Left ventricle myocardium inferior (tissue), 1 donor: ENCODE measurements at regions not wholly inside any gene's neighbourhood (a gene's known extent, or its start where the extent isn't known, plus 50 kb on each side); places are given as distances from the start of the nearest gene placed in this dataset.
"Not testable (repeated sequence)": the region's sequence is repeated elsewhere in the genome, so short reads cannot be mapped to it uniquely, and the experiment has no call there.

ENCODE experiments used
- DNase-seq: peaks from one replicate; pipeline ENCODE4 v3.0.0-alpha.2; 2020
- H3K27ac ChIP-seq: fragments of 200-600 bp; replicated peaks from 2 replicates; pipeline ENCODE4 v1.8.0; 2021
- H3K27me3 ChIP-seq: fragments of 200-600 bp; 2 replicates; pipeline ENCODE4 v1.8.0; 2021; ENCODE audit warnings: low read depth
- H3K36me3 ChIP-seq: fragments of 200-600 bp; 2 replicates; pipeline ENCODE4 v1.8.0; 2021
- H3K4me1 ChIP-seq: fragments of 200-600 bp; 2 replicates; pipeline ENCODE4 v1.8.0; 2021
- H3K4me3 ChIP-seq: fragments of 200-600 bp; 2 replicates; pipeline ENCODE4 v1.8.0; 2021; ENCODE audit warnings: mild to moderate bottlenecking, moderate library complexity
- H3K9me3 ChIP-seq: fragments of 200-600 bp; replicated peaks from 2 replicates; pipeline ENCODE4 v1.8.0; 2021
- CTCF ChIP-seq: fragments of 200-600 bp; IDR thresholded peaks from 2 replicates; pipeline ENCODE4 v1.8.0; 2021; ENCODE audit warnings: antibody characterized with exemption, mild to moderate bottlenecking, borderline replicate concordance
- intact Hi-C: fragments of 100-400 bp; cut with micrococcal nuclease; formaldehyde crosslinking; loops from one replicate; pipeline ENCODE4 v1.11.0; 2022
- donor health status: DM: no; HTN: yes; CAD: no; lungs with severe emphysema.

DNA sequence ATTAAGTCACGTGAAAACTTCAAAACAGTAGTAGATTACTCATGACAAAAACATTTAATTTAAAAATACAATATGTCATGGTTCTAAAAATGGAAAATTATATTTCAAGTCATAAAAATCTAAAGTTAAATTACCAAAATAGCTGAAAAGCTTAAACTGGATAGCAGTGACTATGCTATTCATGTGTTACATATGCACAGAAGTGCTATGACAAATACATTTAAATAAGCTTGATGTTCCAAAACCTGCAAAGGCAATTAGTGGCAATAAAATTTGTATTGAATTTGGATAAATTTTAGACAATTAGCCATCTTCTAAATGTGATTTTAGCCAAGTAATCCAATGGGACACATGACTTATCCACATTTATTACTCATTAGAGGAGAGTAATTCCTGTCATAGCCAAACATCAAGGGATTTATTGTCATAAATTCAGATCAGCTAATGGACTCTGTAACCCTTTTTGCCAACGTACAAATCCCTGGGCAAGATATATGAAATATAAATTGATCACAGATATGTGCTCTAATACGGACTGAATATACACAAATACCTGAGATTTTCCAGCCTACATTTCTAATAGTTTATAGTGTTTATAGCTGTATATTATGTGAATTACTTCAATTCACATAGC lies 419.4 kb downstream of the ISL1 start:
- no peak for DNase-seq
- no peaks in the 10 kb centered on the region for H3K36me3 ChIP-seq
- no peak overlapping the region for H3K27ac ChIP-seq
- no peaks in the 10 kb centered on the region for H3K27me3 ChIP-seq
- no peak overlapping the region for H3K4me3 ChIP-seq
- no peaks in the 10 kb centered on the region for H3K4me1 ChIP-seq
- intact Hi-C loops = no loop called here
- no peaks in the 10 kb centered on the region for H3K9me3 ChIP-seq
- TF ChIP-seq CTCF = no peak

DNA sequence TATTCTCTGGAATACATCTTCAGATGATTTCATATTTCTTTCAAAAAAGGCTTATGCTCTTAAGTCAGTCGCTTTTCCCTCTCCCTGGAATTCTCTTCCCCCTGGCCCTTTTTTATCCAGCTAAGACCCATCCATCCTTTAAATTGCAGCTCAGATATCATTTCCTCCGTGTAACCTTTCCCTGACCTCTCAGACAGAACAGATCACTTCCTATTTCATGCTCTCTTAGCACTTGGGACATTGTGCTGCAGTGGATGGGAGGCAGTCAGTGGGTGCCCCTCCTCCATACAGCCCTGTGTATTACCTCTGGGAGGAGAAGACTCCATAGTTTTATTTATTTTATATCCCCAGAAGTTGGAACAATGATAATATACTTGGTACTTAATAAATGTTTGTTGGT lies 423.4 kb downstream of the ISL1 start:
- DNase-seq = no peak
- TF ChIP-seq CTCF = no peak
- Histone ChIP-seq H3K4me1 (no peaks in the 10 kb centered on the region), H3K27ac (no peak overlapping the region), H3K27me3 (no peaks in the 10 kb centered on the region), H3K9me3 (no peaks in the 10 kb centered on the region), H3K4me3 (no peak overlapping the region), H3K36me3 (no peaks in the 10 kb centered on the region)
- intact Hi-C loops = no loop called here

DNA sequence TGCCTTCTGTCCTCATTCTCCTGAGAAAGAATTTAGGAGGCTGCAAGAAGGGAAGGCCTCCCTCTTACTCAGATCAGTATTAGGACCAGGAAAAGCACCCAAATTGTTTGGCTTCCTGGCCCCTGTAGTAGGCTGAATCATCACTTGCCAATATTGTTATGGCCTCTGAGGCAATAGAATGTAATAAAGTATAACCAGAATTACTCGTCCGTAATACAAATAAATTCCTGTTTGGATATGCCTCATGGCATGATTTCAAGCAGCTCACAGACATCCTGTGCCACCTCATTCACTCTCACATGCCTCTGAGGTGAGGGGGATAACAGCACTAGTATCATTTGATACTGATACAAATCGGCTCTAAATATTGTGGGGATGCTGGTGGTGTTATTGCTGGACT lies 427.3 kb downstream of the ISL1 start:
- DNase-seq = no peak
- Histone ChIP-seq H3K27ac (no peak overlapping the region), H3K4me3 (no peak overlapping the region), H3K4me1 (no peaks in the 10 kb centered on the region), H3K36me3 (no peaks in the 10 kb centered on the region), H3K9me3 (no peaks in the 10 kb centered on the region), H3K27me3 (no peaks in the 10 kb centered on the region)
- intact Hi-C loops = no loop called here
- TF ChIP-seq CTCF = no peak

GRCh38 chr5:51811883-51812471 lies 428.7 kb downstream of the ISL1 start:
- intact Hi-C loops = no loop called here
- Histone ChIP-seq H3K4me1 (no peaks in the 10 kb centered on the region), H3K4me3 (no peak overlapping the region), H3K9me3 (no peaks in the 10 kb centered on the region), H3K27me3 (no peaks in the 10 kb centered on the region), H3K27ac (no peak overlapping the region), H3K36me3 (no peaks in the 10 kb centered on the region)
- TF ChIP-seq CTCF = no peak
- no peak for DNase-seq

- H3K36me3 ChIP-seq, H3K4me1 ChIP-seq, H3K27ac ChIP-seq, H3K27me3 ChIP-seq, H3K4me3 ChIP-seq, intact Hi-C loops, DNase-seq, H3K9me3 ChIP-seq: not testable (repeated sequence)
These were observed 431.6 kb downstream of the ISL1 start for GRCh38 chr5:51814817-51815216.

- no peak for TF ChIP-seq CTCF
- no peak for DNase-seq
- H3K4me3 ChIP-seq = no peak overlapping the region
- H3K27ac ChIP-seq = no peak overlapping the region
- intact Hi-C loops = no loop called here
- no peaks in the 10 kb centered on the region for H3K27me3 ChIP-seq
- H3K36me3 ChIP-seq = no peaks in the 10 kb centered on the region
- no peaks in the 10 kb centered on the region for H3K9me3 ChIP-seq
- no peaks in the 10 kb centered on the region for H3K4me1 ChIP-seq
These were observed 433.2 kb downstream of the ISL1 start for GRCh38 chr5:51816427-51816826.
